K562 (cell line): ENCODE measurements at regions not wholly inside any gene's neighbourhood (a gene's known extent, or its start where the extent isn't known, plus 50 kb on each side); places are given as distances from the start of the nearest gene placed in this dataset.

Source experiments
- BRF2 ChIP-seq: IDR thresholded peaks from 3 replicates; pipeline ENCODE4 v1.6.1; 2011; ENCODE audit warnings: borderline replicate concordance, mild to moderate bottlenecking; ENCODE audit not compliant: insufficient read length, insufficient read depth
- CREM ChIP-seq: IDR thresholded peaks from 2 replicates; pipeline ENCODE4 v1.6.1; 2014; ENCODE audit warnings: antibody characterized with exemption, low read depth
- CTCF ChIP-seq, 3 experiments: IDR thresholded peaks in 2 of 3; conservative IDR thresholded peaks in 1 of 3; 2 replicates each; pipeline ENCODE4 v1.5.1; 2011 to 2012; ENCODE audit warnings: low read length in 3 of 3, mild to moderate bottlenecking in 3 of 3, control low read depth in 2 of 3, improper control_type of control experiment in 1 of 3, inconsistent platforms in 1 of 3, low read depth in 1 of 3, mixed read lengths in 1 of 3, moderate library complexity in 1 of 3; ENCODE audit not compliant: insufficient read depth in 2 of 3
- E4F1 ChIP-seq: fragments of 250-450 bp; sonication (Bioruptor Pico); IDR thresholded peaks from 2 replicates; pipeline ENCODE4 v1.5.0; 2021; ENCODE audit warnings: mild to moderate bottlenecking, borderline replicate concordance
- FOSL1 ChIP-seq: fragments of 200-800 bp; sonication (Bioruptor generic); conservative IDR thresholded peaks from 2 replicates; pipeline ENCODE4 v1.6.1; 2016; ENCODE audit warnings: missing genetic modification characterization, missing compliant biosample characterization
- TCF3 ChIP-seq: sonication (generic); formaldehyde crosslinking; IDR thresholded peaks from 2 replicates; pipeline ENCODE4 v1.4.0; 2020; ENCODE audit warnings: mild to moderate bottlenecking, missing genetic modification reagents
- TOE1 ChIP-seq, 2 experiments: fragments of 450-650 bp in 1 of 2; sonication (generic) in 1 of 2; formaldehyde crosslinking in 1 of 2; IDR thresholded peaks; 2 replicates each; pipeline versions ENCODE4 v1.7.1 to v1.8.0; 2016 to 2022; ENCODE audit warnings: borderline replicate concordance in 2 of 2, mild to moderate bottlenecking in 2 of 2, antibody characterized with exemption in 1 of 2, inconsistent platforms in 1 of 2, low read depth in 1 of 2, missing genetic modification reagents in 1 of 2, moderate library complexity in 1 of 2
- ZNF133 ChIP-seq: fragments of 250-450 bp; sonication (Bioruptor Pico); IDR thresholded peaks from 2 replicates; pipeline ENCODE4 v1.4.0; 2020; ENCODE audit warnings: mild to moderate bottlenecking

DNA sequence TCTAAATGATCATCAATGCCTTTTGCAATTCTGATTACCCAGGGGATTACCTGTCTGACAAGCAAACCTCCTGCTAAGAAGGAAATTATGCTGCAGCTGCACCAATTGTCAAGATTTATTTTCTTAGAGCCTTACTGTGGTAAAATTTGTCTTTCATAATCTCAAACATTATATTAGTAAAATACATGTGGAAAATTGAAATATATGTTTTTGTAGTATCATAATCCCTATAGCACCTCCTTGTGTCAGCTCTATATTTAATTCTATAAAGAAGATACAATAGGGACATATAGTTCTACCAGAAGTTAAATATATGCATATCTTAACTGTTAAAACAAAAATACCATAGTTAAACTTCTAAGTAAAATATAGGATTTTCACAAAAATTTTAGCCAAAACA lies 655.6 kb upstream of the PCDH10 start:
- TF ChIP-seq BRF2 (no peak), CREM (no peak), ZNF133 (CRISPR knock-in tag) (no peak), TOE1 (IDR thresholded peaks at IDR 0.05; ENCODE audit: borderline replicate concordance) (no peak), TOE1 (CRISPR knock-in tag; IDR thresholded peaks at IDR 0.05; ENCODE audit: borderline replicate concordance, low read depth) (no peak), CTCF (IDR thresholded peaks at IDR 0.05 in 2 of 3, conservative IDR thresholded peaks at IDR 0.05 in 1 of 3; ENCODE audit: insufficient read depth in 2 of 3, low read depth in 1 of 3, low read length in 3 of 3) (no peak), FOSL1 (tag) (no peak), TCF3 (CRISPR knock-in tag) (no peak), E4F1 (CRISPR knock-in tag) (no peak)
